A673 (cell line): ENCODE measurements at regions not wholly inside any gene's neighbourhood (a gene's known extent, or its start where the extent isn't known, plus 50 kb on each side); places are given as distances from the start of the nearest gene placed in this dataset.

ENCODE experiments used
- BruUV-seq: library from RNA; stranded (reverse); fragments of 400-500 nt; replicated peaks from 2 replicates; lab custom pipeline; 2021; lab: Mats Ljungman, UMichigan
- CTCF ChIA-PET: fragments of 300-600 bp; sonication (Branson Sonifier 250); formaldehyde crosslinking; loops from one replicate; lab custom pipeline; 2022; ENCODE audit warnings: antibody characterized with exemption; lab: Charles Lee
- POLR2A ChIA-PET: fragments of 300-600 bp; sonication (Branson Sonifier 250); formaldehyde crosslinking; loops from one replicate; lab custom pipeline; 2022; ENCODE audit warnings: antibody characterized with exemption; ENCODE audit not compliant: low non-redundant PET; lab: Charles Lee
- DNase-seq: peaks from one replicate; pipeline ENCODE4 v3.0.0-alpha.2; 2015; ENCODE audit warnings: low spot score
- H3K27ac ChIP-seq: fragments of 200-600 bp; sonication (generic); 2 replicates; pipeline ENCODE4 v1.5.1; 2016; ENCODE audit warnings: mixed run types, low read depth, mild to moderate bottlenecking, mixed read lengths, antibody characterized with exemption, low read length; ENCODE audit not compliant: poor library complexity, severe bottlenecking
- H3K27me3 ChIP-seq: fragments of 200-600 bp; sonication (generic); replicated peaks from 2 replicates; pipeline ENCODE4 v1.6.1; 2017; ENCODE audit warnings: mixed run types, low read depth, mild to moderate bottlenecking, mixed read lengths, antibody characterized with exemption, low read length; ENCODE audit not compliant: insufficient read depth, poor library complexity
- H3K36me3 ChIP-seq: fragments of 200-600 bp; sonication (generic); 2 replicates; pipeline ENCODE4 v1.6.1; 2016; ENCODE audit warnings: mixed run types, mild to moderate bottlenecking, mixed read lengths, antibody characterized with exemption, low read length; ENCODE audit not compliant: insufficient read depth, poor library complexity, severe bottlenecking
- H3K4me1 ChIP-seq: fragments of 200-600 bp; sonication (generic); 2 replicates; pipeline ENCODE4 v1.6.1; 2017; ENCODE audit warnings: mixed run types, mild to moderate bottlenecking, mixed read lengths, antibody characterized with exemption, low read length; ENCODE audit not compliant: insufficient read depth, poor library complexity, severe bottlenecking
- H3K4me3 ChIP-seq: fragments of 200-600 bp; sonication (generic); 2 replicates; pipeline ENCODE4 v1.5.1; 2016; ENCODE audit warnings: low read depth, mixed run types, mild to moderate bottlenecking, mixed read lengths, low read length; ENCODE audit not compliant: poor library complexity, severe bottlenecking
- H3K9me3 ChIP-seq: fragments of 200-600 bp; sonication (generic); 2 replicates; pipeline ENCODE4 v1.6.1; 2016; ENCODE audit warnings: mixed run types, low read depth, mild to moderate bottlenecking, mixed read lengths, antibody characterized with exemption, low read length; ENCODE audit not compliant: poor library complexity, severe bottlenecking
- EZH2 ChIP-seq: fragments of 200-600 bp; sonication (generic); IDR thresholded peaks from 2 replicates; pipeline ENCODE4 v1.6.1; 2017; ENCODE audit warnings: borderline replicate concordance, low read depth, mild to moderate bottlenecking, mixed read lengths, antibody characterized with exemption, low read length; ENCODE audit not compliant: poor library complexity, severe bottlenecking
- intact Hi-C: fragments of 100-400 bp; cut with micrococcal nuclease; formaldehyde crosslinking; loops from one replicate; pipeline ENCODE4 v1.10.0; 2022; ENCODE audit not compliant: unreplicated experiment
- TF ChIP-seq, protein P1 (sequence below): fragments of 300-800, 200-600 bp; sonication (generic); conservative IDR thresholded peaks from 2 replicates; pipeline ENCODE4 v1.5.1; 2017; ENCODE audit warnings: low read depth, mild to moderate bottlenecking, antibody characterized with exemption, low read length, moderate library complexity, mixed read lengths

DNA sequence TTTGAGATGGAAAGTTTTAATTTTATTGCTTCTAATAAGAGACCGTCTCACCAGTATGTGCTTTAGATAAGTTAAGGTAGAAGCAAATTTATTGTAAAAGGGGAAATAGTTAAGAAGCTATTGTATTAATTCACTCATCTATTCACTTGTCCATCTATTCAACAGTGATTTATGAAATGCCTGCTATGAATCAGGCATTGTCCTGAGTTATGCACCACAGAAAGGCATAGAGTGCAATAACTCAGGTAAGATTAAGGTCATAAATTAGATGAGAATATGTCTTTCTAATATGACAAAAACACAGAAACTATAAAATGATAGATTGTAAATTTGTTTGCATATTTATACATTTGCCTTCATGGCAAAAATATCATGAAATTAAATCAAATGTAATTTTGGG lies 379.3 kb upstream of the PCDH15 start:
- ChIA-PET CTCF (no interaction called here), POLR2A (no interaction called here)
- Histone ChIP-seq H3K4me3 (no peak overlapping the region), H3K27me3 (no peaks in the 10 kb centered on the region), H3K27ac (no peak overlapping the region), H3K36me3 (no peaks in the 10 kb centered on the region), H3K4me1 (no peaks in the 10 kb centered on the region), H3K9me3 (no peaks in the 10 kb centered on the region)
- TF ChIP-seq, protein P1, sequence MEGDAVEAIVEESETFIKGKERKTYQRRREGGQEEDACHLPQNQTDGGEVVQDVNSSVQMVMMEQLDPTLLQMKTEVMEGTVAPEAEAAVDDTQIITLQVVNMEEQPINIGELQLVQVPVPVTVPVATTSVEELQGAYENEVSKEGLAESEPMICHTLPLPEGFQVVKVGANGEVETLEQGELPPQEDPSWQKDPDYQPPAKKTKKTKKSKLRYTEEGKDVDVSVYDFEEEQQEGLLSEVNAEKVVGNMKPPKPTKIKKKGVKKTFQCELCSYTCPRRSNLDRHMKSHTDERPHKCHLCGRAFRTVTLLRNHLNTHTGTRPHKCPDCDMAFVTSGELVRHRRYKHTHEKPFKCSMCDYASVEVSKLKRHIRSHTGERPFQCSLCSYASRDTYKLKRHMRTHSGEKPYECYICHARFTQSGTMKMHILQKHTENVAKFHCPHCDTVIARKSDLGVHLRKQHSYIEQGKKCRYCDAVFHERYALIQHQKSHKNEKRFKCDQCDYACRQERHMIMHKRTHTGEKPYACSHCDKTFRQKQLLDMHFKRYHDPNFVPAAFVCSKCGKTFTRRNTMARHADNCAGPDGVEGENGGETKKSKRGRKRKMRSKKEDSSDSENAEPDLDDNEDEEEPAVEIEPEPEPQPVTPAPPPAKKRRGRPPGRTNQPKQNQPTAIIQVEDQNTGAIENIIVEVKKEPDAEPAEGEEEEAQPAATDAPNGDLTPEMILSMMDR: no peak
- TF ChIP-seq EZH2: no peak
- no peak for DNase-seq
- no TSS peak for BruUV-seq
- intact Hi-C loops: no loop called here

DNA sequence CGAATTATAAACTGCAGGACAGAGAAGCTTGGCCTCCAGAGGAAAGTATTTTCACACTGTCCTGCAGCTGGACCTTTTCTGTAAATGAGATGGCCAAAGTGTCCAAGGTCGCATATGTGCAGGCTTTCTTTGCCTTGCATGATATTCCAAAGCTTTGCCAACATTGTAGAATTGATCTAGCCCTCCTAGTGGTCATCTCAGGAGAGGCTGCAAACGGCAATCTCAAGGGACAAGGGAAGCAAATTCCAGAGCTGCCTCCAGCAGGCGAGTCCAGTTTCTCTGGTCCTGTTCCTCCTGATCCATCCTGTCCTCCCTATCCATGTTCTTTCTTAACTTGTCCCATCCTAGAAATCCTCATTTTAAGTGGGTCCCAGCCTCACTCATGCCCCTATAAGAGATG lies 373.4 kb upstream of the PCDH15 start:
- no peak for DNase-seq
- Histone ChIP-seq H3K4me3 (no peak overlapping the region), H3K27me3 (no peaks in the 10 kb centered on the region), H3K9me3 (no peaks in the 10 kb centered on the region), H3K4me1 (no peaks in the 10 kb centered on the region), H3K36me3 (no peaks in the 10 kb centered on the region), H3K27ac (no peak overlapping the region)
- no peak for TF ChIP-seq EZH2
- TF ChIP-seq, protein P1: no peak
- BruUV-seq: no TSS peak
- POLR2A ChIA-PET: no interaction called here
- intact Hi-C loops: no loop called here
- CTCF ChIA-PET: no interaction called here

DNA sequence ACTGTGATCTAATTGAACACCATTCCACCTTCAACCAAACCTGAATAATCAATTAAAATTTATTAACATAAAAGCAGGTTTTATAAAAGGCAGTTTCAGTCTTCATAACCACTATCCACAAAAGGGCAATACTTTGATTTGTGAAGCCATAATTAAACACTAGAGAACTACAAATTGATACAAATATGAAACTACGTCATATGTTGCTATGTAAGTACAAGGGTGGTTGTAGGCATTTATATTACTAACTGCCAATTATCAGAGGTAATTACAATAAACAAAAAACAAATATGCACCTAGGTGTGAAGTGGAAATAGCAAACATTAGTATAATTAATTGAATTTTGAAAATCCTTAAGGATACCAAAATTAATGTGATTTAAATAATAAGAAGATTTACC lies 368.5 kb upstream of the PCDH15 start:
- intact Hi-C loops: no loop called here
- CTCF ChIA-PET: no interaction called here
- no TSS peak for BruUV-seq

More for the DNA sequence above, 368.5 kb upstream of the PCDH15 start:
- POLR2A ChIA-PET: no interaction called here
- Histone ChIP-seq H3K4me3 (no peak overlapping the region), H3K27ac (no peak overlapping the region), H3K9me3 (no peaks in the 10 kb centered on the region), H3K36me3 (no peaks in the 10 kb centered on the region), H3K27me3 (no peaks in the 10 kb centered on the region), H3K4me1 (no peaks in the 10 kb centered on the region)
- no peak for DNase-seq
- TF ChIP-seq EZH2: no peak
- TF ChIP-seq, protein P1: no peak
